HFF-Myc (cell line): ENCODE measurements at regions not wholly inside any gene's neighbourhood (a gene's known extent, or its start where the extent isn't known, plus 50 kb on each side); places are given as distances from the start of the nearest gene placed in this dataset.

Experiments
- DNase-seq: peaks from one replicate; pipeline ENCODE4 v3.0.0-alpha.2; 2011; ENCODE audit warnings: low read depth; ENCODE audit errors: extremely low read depth
- H3K4me3 ChIP-seq: replicated peaks from 2 replicates; pipeline ENCODE4 v1.5.1; 2011; ENCODE audit warnings: low read depth, mild to moderate bottlenecking, control low read depth, low read length
- CTCF ChIP-seq: IDR thresholded peaks from 2 replicates; pipeline ENCODE4 v1.5.1; 2012; ENCODE audit warnings: mild to moderate bottlenecking, low read depth, low read length, control low read depth; ENCODE audit errors: missing control alignments

GRCh38 chr18:44620812-44621211, 59.9 kb upstream of the SETBP1 start:
- no peak for DNase-seq
- H3K4me3 ChIP-seq, result no peak overlapping the region
- TF ChIP-seq CTCF, result no peak

- no peak for DNase-seq
- TF ChIP-seq CTCF, result no peak
- no peak overlapping the region for H3K4me3 ChIP-seq
Measured at GRCh38 chr18:44624052-44624451, 56.6 kb upstream of the SETBP1 start.

- no peak for TF ChIP-seq CTCF
- no peak for DNase-seq
- H3K4me3 ChIP-seq, result no peak overlapping the region
Measured at GRCh38 chr18:44625386-44625785, 55.3 kb upstream of the SETBP1 start.

- no peak for TF ChIP-seq CTCF
- H3K4me3 ChIP-seq, result no peak overlapping the region
Measured at GRCh38 chr18:44626236-44626635, 54.5 kb upstream of the SETBP1 start.

GRCh38 chr18:44626807-44627206, 53.9 kb upstream of the SETBP1 start:
- H3K4me3 ChIP-seq, result no peak overlapping the region
- no peak for DNase-seq
- no peak for TF ChIP-seq CTCF

More at GRCh38 chr18:44626236-44626635, 54.5 kb upstream of the SETBP1 start:
- DNase-seq, result no peak

- no peak for DNase-seq
- H3K4me3 ChIP-seq, result no peak overlapping the region
- no peak for TF ChIP-seq CTCF
Measured at GRCh38 chr18:44627280-44627679, 53.4 kb upstream of the SETBP1 start.

GRCh38 chr18:44629406-44629805, 51.3 kb upstream of the SETBP1 start:
- no peak for TF ChIP-seq CTCF
- no peak for DNase-seq
- H3K4me3 ChIP-seq, result no peak overlapping the region
